Mucosa of descending colon (tissue), 3 donors: ENCODE measurements at regions not wholly inside any gene's neighbourhood (a gene's known extent, or its start where the extent isn't known, plus 50 kb on each side); places are given as distances from the start of the nearest gene placed in this dataset. TPM values are rescaled to one million over a fixed set of nuclear protein-coding genes. Genes with fewer than 3 reads are reported as not detected.

Experiments
- ATAC-seq: fragments of 200-7000 bp; cut with Tn5 transposase; one replicate; pipeline ENCODE4 v1.9.1; 2020; ENCODE audit warnings: mild to moderate bottlenecking, moderate library complexity
- DNase-seq, 3 donors: peaks; one replicate each; pipeline ENCODE4 v3.0.0-alpha.2; 2020
- H3K36me3 ChIP-seq: fragments of 200-600 bp; one replicate; pipeline ENCODE4 v1.8.0; 2021; ENCODE audit warnings: low read depth, mild to moderate bottlenecking
- H3K4me1 ChIP-seq: fragments of 200-600 bp; one replicate; pipeline ENCODE4 v1.8.0; 2021; ENCODE audit warnings: low read depth, mild to moderate bottlenecking
- H3K4me3 ChIP-seq: fragments of 200-600 bp; one replicate; pipeline ENCODE4 v1.8.0; 2021; ENCODE audit warnings: mild to moderate bottlenecking
- H3K9me3 ChIP-seq: fragments of 200-600 bp; one replicate; pipeline ENCODE4 v1.8.0; 2021; ENCODE audit warnings: mild to moderate bottlenecking
- CTCF ChIP-seq: fragments of 200-600 bp; IDR thresholded peaks from one replicate; pipeline ENCODE4 v1.8.0; 2022; ENCODE audit warnings: antibody characterized with exemption, mild to moderate bottlenecking
- intact Hi-C, 2 donors: fragments of 100-400 bp; cut with DNase I in 1 of 2; cut with micrococcal nuclease in 1 of 2; formaldehyde crosslinking; loops; one replicate each; pipeline versions ENCODE4 v1.11.0 to v1.11.1; 2022; cut with DNase I, micrococcal nuclease
- microRNA-seq: library from miRNA; unstranded; fragments of <30 nt; microRNA quantifications from one replicate; pipeline ENCODE4, GENCODE V29; 2019
- donor health status: DM: no; HTN: no; CAD: no; lungs with moderate emphysema.
- donor health status: DM: no; HTN: no; CAD: no.
- donor health status: DM: no; HTN: yes; CAD: no.

DNA sequence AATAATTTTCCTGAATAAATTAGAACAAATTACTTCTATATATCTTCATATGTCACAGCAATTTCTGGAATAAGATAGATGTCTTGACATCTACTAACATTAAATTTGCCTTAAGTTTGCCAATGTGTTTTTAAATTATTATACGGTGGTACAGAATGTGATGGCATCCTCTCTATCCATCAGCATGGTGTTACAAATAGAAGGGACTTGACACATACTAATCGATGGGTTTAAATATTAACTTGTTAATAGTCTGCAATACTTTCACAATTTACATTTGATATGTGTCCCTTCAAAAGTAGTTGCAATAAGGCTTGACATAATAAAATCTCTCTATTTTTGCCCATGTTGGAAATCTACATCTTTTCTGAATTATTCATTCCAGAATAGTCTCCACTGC lies 65.1 kb upstream of the PRR20A start:
- intact Hi-C loops = no loop called here
- no peak for DNase-seq
- ATAC-seq = no peak

DNA sequence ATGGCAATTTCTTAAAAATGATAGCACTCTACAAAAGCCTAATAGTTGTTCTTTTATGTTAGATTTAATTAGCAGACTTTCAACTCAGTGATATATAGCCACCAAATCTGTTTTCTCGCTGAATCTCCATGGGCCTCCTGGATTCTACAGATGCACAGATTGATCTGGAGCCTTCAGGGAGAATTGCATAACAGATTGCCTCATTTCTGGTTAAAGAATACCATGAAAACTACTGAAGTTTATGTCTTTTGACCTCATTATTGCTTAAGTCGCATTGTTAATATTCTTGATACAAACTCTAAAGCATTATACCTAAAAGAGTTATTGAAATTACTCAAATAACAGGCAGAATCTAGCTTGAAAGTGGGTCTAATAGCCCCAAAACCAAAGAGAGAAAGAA lies 53.7 kb upstream of the PRR20A start:
- no peak for TF ChIP-seq CTCF
- Histone ChIP-seq H3K4me1 (no peaks in the 10 kb centered on the region), H3K36me3 (no peaks in the 10 kb centered on the region), H3K4me3 (no peak overlapping the region), H3K9me3 (peaks cover 2% of the 10 kb centered on the region)
- DNase-seq (no peak), ATAC-seq (no peak)
- intact Hi-C loops = no loop called here

More for the DNA sequence above, 65.1 kb upstream of the PRR20A start:
- no peaks in the 10 kb centered on the region for H3K9me3 ChIP-seq
- TF ChIP-seq CTCF = no peak
- H3K4me1 ChIP-seq = no peaks in the 10 kb centered on the region
- no peaks in the 10 kb centered on the region for H3K36me3 ChIP-seq
- H3K4me3 ChIP-seq = no peak overlapping the region

Small RNA genes in the stretch of these regions (microRNA-seq; reads per million reads assigned to microRNA genes)
- gene MIR1297 (not detected), gene MIR5007 (not detected)
